H9 (cell line): ENCODE measurements at regions not wholly inside any gene's neighbourhood (a gene's known extent, or its start where the extent isn't known, plus 50 kb on each side); places are given as distances from the start of the nearest gene placed in this dataset.

ENCODE experiments used
- DNase-seq: peaks from one replicate; pipeline ENCODE4 v3.0.0-alpha.2; 2017
- H2AFZ ChIP-seq: one replicate; pipeline ENCODE4 v1.6.1; 2013; ENCODE audit warnings: mild to moderate bottlenecking, low read length, control low read depth, moderate library complexity
- H2AK5ac ChIP-seq: 2 replicates; pipeline ENCODE4 v1.6.1; 2013; ENCODE audit warnings: low read length, control low read depth, mixed read lengths; ENCODE audit not compliant: insufficient read length
- H2BK120ac ChIP-seq: one replicate; pipeline ENCODE4 v1.6.1; 2013; ENCODE audit warnings: low read depth, mild to moderate bottlenecking, low read length, control low read depth, inconsistent platforms; ENCODE audit not compliant: poor library complexity, severe bottlenecking
- H2BK12ac ChIP-seq: 2 replicates; pipeline ENCODE4 v1.6.1; 2013; ENCODE audit warnings: low read length, control low read depth, mixed read lengths, low read depth; ENCODE audit not compliant: insufficient read length
- H2BK15ac ChIP-seq: 2 replicates; pipeline ENCODE4 v1.6.1; 2013; ENCODE audit warnings: low read depth, low read length, control low read depth
- H2BK20ac ChIP-seq: one replicate; pipeline ENCODE4 v1.6.1; 2013; ENCODE audit warnings: low read depth, mild to moderate bottlenecking, low read length, control low read depth, inconsistent platforms; ENCODE audit not compliant: poor library complexity, severe bottlenecking
- H2BK5ac ChIP-seq: 2 replicates; pipeline ENCODE4 v1.6.1; 2013; ENCODE audit warnings: low read length, control low read depth, mixed read lengths; ENCODE audit not compliant: insufficient read length
- H3K14ac ChIP-seq: 2 replicates; pipeline ENCODE4 v1.6.1; 2013; ENCODE audit warnings: low read length, control low read depth; ENCODE audit not compliant: insufficient read depth
- H3K18ac ChIP-seq: 2 replicates; pipeline ENCODE4 v1.6.1; 2013; ENCODE audit warnings: low read depth, mild to moderate bottlenecking, mixed read lengths, low read length, control low read depth; ENCODE audit not compliant: insufficient read length
- H3K23ac ChIP-seq: 2 replicates; pipeline ENCODE4 v1.6.1; 2013; ENCODE audit warnings: low read length, control low read depth, mixed read lengths, low read depth; ENCODE audit not compliant: insufficient read length
- H3K23me2 ChIP-seq: 2 replicates; pipeline ENCODE4 v1.6.1; 2013; ENCODE audit warnings: low read depth, mild to moderate bottlenecking, mixed read lengths, low read length, control low read depth; ENCODE audit not compliant: insufficient read length, poor library complexity, severe bottlenecking
- H3K27ac ChIP-seq: 2 replicates; pipeline ENCODE4 v1.5.1; 2013; ENCODE audit warnings: low read length, control low read depth, mixed read lengths, low read depth; ENCODE audit not compliant: insufficient read length
- H3K27me3 ChIP-seq: 2 replicates; pipeline ENCODE4 v1.6.1; 2013; ENCODE audit warnings: low read length, control low read depth, inconsistent platforms; ENCODE audit not compliant: insufficient read depth
- H3K4ac ChIP-seq: 2 replicates; pipeline ENCODE4 v1.6.1; 2013; ENCODE audit warnings: low read depth, mild to moderate bottlenecking, control low read depth, inconsistent platforms, low read length, moderate library complexity
- H3K4me1 ChIP-seq: 2 replicates; pipeline ENCODE4 v1.6.1; 2013; ENCODE audit warnings: low read length, control low read depth, inconsistent platforms; ENCODE audit not compliant: insufficient read depth
- H3K4me2 ChIP-seq: 2 replicates; pipeline ENCODE4 v1.6.1; 2013; ENCODE audit warnings: low read length, control low read depth, mixed read lengths; ENCODE audit not compliant: insufficient read length, insufficient read depth
- H3K56ac ChIP-seq: 2 replicates; pipeline ENCODE4 v1.6.1; 2013; ENCODE audit warnings: low read depth, mild to moderate bottlenecking, mixed read lengths, low read length, control low read depth; ENCODE audit not compliant: insufficient read length
- H3K79me1 ChIP-seq: 2 replicates; pipeline ENCODE4 v1.6.1; 2013; ENCODE audit warnings: low read depth, mild to moderate bottlenecking, moderate library complexity, low read length, control low read depth, inconsistent platforms; ENCODE audit not compliant: insufficient read depth, poor library complexity, severe bottlenecking
- H3K79me2 ChIP-seq: 2 replicates; pipeline ENCODE4 v1.6.1; 2013; ENCODE audit warnings: low read length, control low read depth, inconsistent platforms; ENCODE audit not compliant: insufficient read depth
- H3K9ac ChIP-seq: 2 replicates; pipeline ENCODE4 v1.6.1; 2013; ENCODE audit warnings: low read length, control low read depth, mixed read lengths; ENCODE audit not compliant: insufficient read length; ENCODE audit errors: extremely low read depth
- H3K9me3 ChIP-seq: one replicate; pipeline ENCODE4 v1.6.1; 2013; ENCODE audit warnings: low read depth, low read length, inconsistent platforms; ENCODE audit not compliant: control insufficient read depth
- H3T11ph ChIP-seq: one replicate; pipeline ENCODE4 v1.6.1; 2013; ENCODE audit warnings: mild to moderate bottlenecking, low read length, control low read depth, inconsistent platforms
- H4K20me1 ChIP-seq: one replicate; pipeline ENCODE4 v1.6.1; 2013; ENCODE audit not compliant: control insufficient read depth, insufficient read length, insufficient read depth
- H4K5ac ChIP-seq: 2 replicates; pipeline ENCODE4 v1.6.1; 2013; ENCODE audit warnings: low read depth, mild to moderate bottlenecking, mixed read lengths, low read length, control low read depth; ENCODE audit not compliant: insufficient read length
- H4K8ac ChIP-seq: replicated peaks from 2 replicates; pipeline ENCODE4 v1.6.1; 2013; ENCODE audit warnings: low read length, control low read depth, mixed read lengths, low read depth; ENCODE audit not compliant: insufficient read length
- H4K91ac ChIP-seq: 2 replicates; pipeline ENCODE4 v1.6.1; 2013; ENCODE audit warnings: low read depth, mild to moderate bottlenecking, moderate library complexity, mixed read lengths, low read length, control low read depth; ENCODE audit not compliant: insufficient read length
- H3K27ac Mint-ChIP-seq, 3 experiments: 2 replicates in 2 of 3; 3 replicates in 1 of 3; pipeline ENCODE4 v1.8.0; 2020 to 2021; ENCODE audit warnings: mixed read lengths in 3 of 3, mild to moderate bottlenecking in 1 of 3, moderate library complexity in 1 of 3
- H3K27me3 Mint-ChIP-seq: 2 replicates; pipeline ENCODE4 v1.8.0; 2021; ENCODE audit warnings: low read depth, mild to moderate bottlenecking, moderate library complexity, mixed read lengths
- H3K36me3 Mint-ChIP-seq, 3 experiments: 2 replicates in 2 of 3; 3 replicates in 1 of 3; pipeline ENCODE4 v1.8.0; 2020 to 2021; ENCODE audit warnings: low read depth in 3 of 3, mixed read lengths in 3 of 3; ENCODE audit not compliant: insufficient read depth in 1 of 3
- H3K4me1 Mint-ChIP-seq, 2 experiments: 2 replicates each; pipeline ENCODE4 v1.8.0; 2020; ENCODE audit warnings: mixed read lengths in 2 of 2
- H3K4me3 Mint-ChIP-seq, 2 experiments: 2 replicates in 1 of 2; 3 replicates in 1 of 2; pipeline ENCODE4 v1.8.0; 2020 to 2021; ENCODE audit warnings: mild to moderate bottlenecking in 2 of 2, mixed read lengths in 2 of 2, moderate library complexity in 1 of 2
- H3K9me3 Mint-ChIP-seq, 2 experiments: 2 replicates in 1 of 2; 3 replicates in 1 of 2; pipeline ENCODE4 v1.8.0; 2020; ENCODE audit warnings: mild to moderate bottlenecking in 2 of 2, mixed read lengths in 2 of 2, moderate library complexity in 1 of 2
- WGBS: extraction: QIAGEN DNeasy Blood & Tissue Kit; methylation state at CpG from one replicate; pipeline ENCODE4 v1.1.7; 2013; ENCODE audit warnings: missing lambda C conversion rate, low lambda C conversion rate, mixed read lengths; ENCODE audit not compliant: insufficient read length; ENCODE audit errors: extremely low coverage; 5-methylcytosine and 5-hydroxymethylcytosine counted together
- TF ChIP-seq, protein P1 (sequence below): fragments of 200-600 bp; sonication (generic); conservative IDR thresholded peaks from 3 replicates; pipeline ENCODE4 v1.8.0; 2021; ENCODE audit warnings: antibody characterized with exemption, mild to moderate bottlenecking

- H3K9ac ChIP-seq: no peak overlapping the region
- no peak overlapping the region for H4K8ac ChIP-seq
- H3K23ac ChIP-seq: no peak overlapping the region
- no peak for DNase-seq
- no peak overlapping the region for H2BK20ac ChIP-seq
- WGBS: no CpG with 5 or more reads among the region's 1 CpG
- H4K20me1 ChIP-seq: no peaks in the 10 kb centered on the region
- H3K18ac ChIP-seq: no peak overlapping the region
- H3K79me2 ChIP-seq: no peaks in the 10 kb centered on the region
- Mint-ChIP-seq H3K4me3 (no peak overlapping the region), H3K4me1 (no peaks in the 10 kb centered on the region), H3K36me3 (no peaks in the 10 kb centered on the region), H3K27ac (no peak overlapping the region), H3K27me3 (peaks cover 7% of the 10 kb centered on the region), H3K9me3 (no peaks in the 10 kb centered on the region)
- H3K4me2 ChIP-seq: no peak overlapping the region
- H2BK120ac ChIP-seq: no peak overlapping the region
- no peak overlapping the region for H4K91ac ChIP-seq
- TF ChIP-seq, protein P1, sequence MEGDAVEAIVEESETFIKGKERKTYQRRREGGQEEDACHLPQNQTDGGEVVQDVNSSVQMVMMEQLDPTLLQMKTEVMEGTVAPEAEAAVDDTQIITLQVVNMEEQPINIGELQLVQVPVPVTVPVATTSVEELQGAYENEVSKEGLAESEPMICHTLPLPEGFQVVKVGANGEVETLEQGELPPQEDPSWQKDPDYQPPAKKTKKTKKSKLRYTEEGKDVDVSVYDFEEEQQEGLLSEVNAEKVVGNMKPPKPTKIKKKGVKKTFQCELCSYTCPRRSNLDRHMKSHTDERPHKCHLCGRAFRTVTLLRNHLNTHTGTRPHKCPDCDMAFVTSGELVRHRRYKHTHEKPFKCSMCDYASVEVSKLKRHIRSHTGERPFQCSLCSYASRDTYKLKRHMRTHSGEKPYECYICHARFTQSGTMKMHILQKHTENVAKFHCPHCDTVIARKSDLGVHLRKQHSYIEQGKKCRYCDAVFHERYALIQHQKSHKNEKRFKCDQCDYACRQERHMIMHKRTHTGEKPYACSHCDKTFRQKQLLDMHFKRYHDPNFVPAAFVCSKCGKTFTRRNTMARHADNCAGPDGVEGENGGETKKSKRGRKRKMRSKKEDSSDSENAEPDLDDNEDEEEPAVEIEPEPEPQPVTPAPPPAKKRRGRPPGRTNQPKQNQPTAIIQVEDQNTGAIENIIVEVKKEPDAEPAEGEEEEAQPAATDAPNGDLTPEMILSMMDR: no peak
- no peaks in the 10 kb centered on the region for H3K79me1 ChIP-seq
- H2BK15ac ChIP-seq: no peak overlapping the region
- H3K27me3 ChIP-seq: no peaks in the 10 kb centered on the region
- no peak overlapping the region for H3K56ac ChIP-seq
- H2BK5ac ChIP-seq: no peak overlapping the region
- H2AFZ ChIP-seq: no peak overlapping the region
- no peak overlapping the region for H4K5ac ChIP-seq
- H3K4me1 ChIP-seq: no peaks in the 10 kb centered on the region
- no peaks in the 10 kb centered on the region for H3K23me2 ChIP-seq
- H3T11ph ChIP-seq: no peak overlapping the region
- no peak overlapping the region for H3K27ac ChIP-seq
- H3K14ac ChIP-seq: no peak overlapping the region
- no peak overlapping the region for H3K4ac ChIP-seq
- H3K9me3 ChIP-seq: no peaks in the 10 kb centered on the region
- no peak overlapping the region for H2BK12ac ChIP-seq
- H2AK5ac ChIP-seq: no peak overlapping the region
Observed at GRCh38 chr7:115269486-115269885, 347.6 kb downstream of the MDFIC start.
